GM18909 (cell line): ENCODE measurements at regions not wholly inside any gene's neighbourhood (a gene's known extent, or its start where the extent isn't known, plus 50 kb on each side); places are given as distances from the start of the nearest gene placed in this dataset.
A peak's percentile ranks its signal among the peaks of the same experiment; 100 is the strongest.

Source experiments
- ATAC-seq: cut with Tn5 transposase; IDR thresholded peaks from one replicate; pipeline ENCODE4 v1.9.1; 2021; ENCODE audit warnings: mild to moderate bottlenecking; ENCODE audit not compliant: unreplicated experiment, poor library complexity

GRCh38 chr10:61160253-61160652, 216.3 kb upstream of the RHOBTB1 start:
- ATAC-seq: no peak

GRCh38 chr10:61159253-61159652, 215.3 kb upstream of the RHOBTB1 start:
- ATAC-seq: no peak

GRCh38 chr10:61157182-61157581, 213.2 kb upstream of the RHOBTB1 start:
- ATAC-seq: no peak

GRCh38 chr10:61153771-61154170, 209.8 kb upstream of the RHOBTB1 start:
- ATAC-seq: no peak

DNA sequence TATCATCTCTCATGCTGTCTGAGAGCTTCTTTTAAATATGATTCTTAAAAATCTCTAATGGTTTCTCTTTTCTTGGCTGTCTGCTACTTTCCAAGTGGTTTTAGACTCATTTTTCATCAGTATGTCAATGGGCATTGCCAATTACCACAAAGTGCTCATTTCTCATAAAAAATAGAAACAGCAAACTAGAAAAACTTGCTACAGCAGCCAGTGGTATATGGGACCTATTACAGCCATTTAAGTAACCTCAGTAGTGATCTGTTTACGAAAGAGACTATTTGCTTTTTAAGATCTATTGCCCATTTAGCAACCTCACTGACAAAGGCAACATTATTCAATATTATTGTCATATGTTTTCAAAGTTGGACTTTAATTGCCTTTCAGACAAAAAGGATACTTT, 207.1 kb upstream of the RHOBTB1 start:
- no peak for ATAC-seq

DNA sequence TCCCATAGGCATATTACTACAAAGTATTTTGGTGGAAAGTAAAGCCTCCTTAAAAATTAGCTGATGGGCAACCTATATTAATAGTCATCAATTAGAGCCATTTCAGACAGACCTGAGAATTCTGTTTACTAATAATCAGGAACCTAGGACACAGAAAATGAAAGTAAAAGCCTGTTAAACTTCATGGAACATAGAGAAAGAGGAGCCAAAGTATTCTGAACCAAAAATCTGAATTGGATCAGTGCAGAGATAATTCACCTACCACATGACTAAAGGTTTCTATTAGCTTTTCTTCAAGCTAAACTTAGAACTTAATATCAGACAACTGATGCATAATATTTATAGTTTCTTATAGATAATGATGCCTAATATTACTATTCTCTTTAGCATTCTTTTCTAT, 204.5 kb upstream of the RHOBTB1 start:
- ATAC-seq: no peak

DNA sequence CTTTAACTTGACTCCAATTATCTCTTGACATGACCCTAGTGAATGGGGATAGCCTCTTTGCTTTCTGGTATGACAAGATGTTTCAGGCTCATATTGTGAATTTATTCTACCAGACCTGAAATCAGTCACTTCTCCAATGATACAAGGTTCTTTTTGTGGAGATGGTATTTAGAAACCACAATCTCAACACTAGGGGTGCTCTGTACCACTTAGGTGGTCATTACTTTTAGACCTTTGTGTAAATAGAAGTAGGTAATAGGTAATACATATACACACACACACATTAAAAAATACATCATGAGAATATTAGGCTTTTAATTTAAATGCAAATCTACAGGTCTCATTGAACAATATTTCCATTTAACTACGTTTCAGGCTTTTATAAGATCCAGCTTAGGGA, 199.0 kb upstream of the RHOBTB1 start:
- ATAC-seq: no peak

DNA sequence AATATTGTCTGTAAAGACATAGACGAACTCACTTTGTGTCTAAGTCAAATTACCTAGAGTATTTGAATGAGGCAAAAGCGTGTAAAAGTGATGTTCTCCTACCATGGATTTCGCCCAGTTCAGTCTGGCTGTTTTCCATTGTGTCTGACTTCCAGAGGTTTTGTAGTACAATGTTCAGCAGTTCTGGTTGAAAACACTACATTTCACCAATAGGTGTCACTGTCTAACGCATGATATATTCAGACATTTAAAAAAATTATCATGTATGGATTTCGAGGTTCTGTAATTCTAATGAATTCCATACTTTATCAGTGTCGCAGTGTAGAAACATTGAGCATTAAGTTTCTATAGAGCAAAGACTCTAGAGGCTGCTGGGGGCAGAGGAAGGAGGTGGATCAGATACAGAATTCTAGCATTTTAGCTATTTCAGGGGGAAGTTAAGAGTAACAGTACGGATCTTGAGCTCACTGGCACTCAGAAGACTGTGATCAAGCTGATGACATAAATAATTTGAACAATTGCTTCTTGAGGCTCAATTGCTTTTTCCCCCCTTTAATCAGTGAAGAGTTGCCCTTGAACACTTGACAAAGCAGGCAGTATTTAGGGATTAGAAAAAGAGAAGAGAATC, 196.9 kb upstream of the RHOBTB1 start:
- ATAC-seq: peak; percentile 55

GRCh38 chr10:61139592-61139953, 195.6 kb upstream of the RHOBTB1 start:
- no peak for ATAC-seq

DNA sequence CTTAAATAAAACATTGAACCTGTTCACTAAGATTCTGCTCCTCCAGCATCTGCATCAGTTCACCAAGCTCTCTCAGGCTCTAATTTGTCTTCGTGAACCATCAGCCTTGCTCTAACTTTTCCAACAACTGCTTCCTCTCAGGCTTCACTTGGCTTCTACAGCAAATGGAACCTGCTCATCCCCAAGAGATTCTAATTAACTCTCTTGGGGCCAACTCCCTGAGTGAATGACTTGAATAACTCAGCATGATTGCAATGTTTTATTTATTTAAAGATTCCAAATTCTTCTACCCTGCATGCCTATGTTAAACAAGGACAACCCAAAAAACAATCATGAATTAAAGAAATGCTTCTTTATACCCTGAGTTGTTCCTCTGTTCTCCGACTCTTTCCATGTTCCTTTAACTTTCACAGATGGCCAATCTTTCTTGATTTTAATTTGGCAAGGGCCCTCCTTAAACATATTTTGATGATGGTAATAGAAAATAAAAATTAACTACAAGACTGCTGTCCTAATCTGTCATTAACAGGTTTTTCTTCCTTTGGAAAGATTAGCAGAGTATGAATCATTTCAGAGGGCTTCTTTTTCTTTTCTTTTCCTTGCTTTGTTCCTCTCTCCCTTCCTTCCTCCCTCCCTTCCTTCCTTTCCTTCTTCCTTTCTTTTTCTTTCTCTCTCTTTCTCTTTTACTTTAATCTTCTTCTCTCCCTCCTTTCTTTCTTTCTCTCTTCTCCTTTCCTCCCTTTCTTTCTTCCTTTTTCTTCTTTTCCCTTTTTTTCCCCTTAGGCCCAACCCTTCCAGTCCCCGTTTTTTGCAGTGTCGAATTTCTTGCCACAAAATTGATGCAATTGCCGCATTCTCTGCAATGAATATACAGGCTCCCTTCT, 195.0 kb upstream of the RHOBTB1 start:
- ATAC-seq: no peak

- ATAC-seq: no peak
Measured at GRCh38 chr10:61136139-61136538, 192.2 kb upstream of the RHOBTB1 start.

- peak; percentile 94 for ATAC-seq
Measured at GRCh38 chr10:61135276-61135721, 191.3 kb upstream of the RHOBTB1 start.

DNA sequence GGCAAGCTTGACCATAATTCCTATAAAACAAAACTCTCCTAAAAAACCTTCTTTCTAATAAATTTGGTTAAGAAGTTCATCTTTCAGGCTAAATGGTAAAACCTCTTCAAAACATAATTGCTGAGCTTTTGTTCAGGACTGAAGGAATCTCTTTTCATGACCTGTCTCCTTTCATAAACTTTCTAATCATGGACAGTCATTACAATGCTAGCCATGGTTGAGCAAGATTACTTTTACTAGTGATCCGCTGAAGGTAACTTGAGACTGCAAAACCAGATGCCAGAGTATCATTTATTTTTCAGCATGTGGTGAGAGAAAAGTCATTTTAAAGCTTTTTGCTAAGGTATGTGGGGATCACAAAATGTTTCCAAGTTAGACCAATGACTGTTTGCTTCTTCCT, 186.4 kb upstream of the RHOBTB1 start:
- ATAC-seq: no peak

DNA sequence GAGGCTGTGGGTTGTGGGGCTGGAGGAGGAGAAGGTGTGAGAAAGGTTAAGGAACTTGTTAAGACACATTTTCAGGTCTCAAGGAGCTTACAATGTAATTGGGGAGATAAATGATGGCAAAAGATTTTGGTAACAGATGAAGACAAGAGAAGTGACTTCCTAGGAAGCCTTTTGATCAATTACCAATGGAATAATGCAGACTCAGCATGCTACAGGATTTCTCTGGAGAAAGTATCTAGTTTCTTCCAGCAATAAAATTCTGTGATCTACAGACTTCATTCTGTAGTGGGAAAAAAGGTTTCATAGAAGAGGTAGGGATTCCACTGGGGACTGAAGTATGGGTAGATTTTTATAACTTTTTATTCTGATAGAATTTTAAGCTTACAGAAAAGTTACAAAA, 184.2 kb upstream of the RHOBTB1 start:
- no peak for ATAC-seq

DNA sequence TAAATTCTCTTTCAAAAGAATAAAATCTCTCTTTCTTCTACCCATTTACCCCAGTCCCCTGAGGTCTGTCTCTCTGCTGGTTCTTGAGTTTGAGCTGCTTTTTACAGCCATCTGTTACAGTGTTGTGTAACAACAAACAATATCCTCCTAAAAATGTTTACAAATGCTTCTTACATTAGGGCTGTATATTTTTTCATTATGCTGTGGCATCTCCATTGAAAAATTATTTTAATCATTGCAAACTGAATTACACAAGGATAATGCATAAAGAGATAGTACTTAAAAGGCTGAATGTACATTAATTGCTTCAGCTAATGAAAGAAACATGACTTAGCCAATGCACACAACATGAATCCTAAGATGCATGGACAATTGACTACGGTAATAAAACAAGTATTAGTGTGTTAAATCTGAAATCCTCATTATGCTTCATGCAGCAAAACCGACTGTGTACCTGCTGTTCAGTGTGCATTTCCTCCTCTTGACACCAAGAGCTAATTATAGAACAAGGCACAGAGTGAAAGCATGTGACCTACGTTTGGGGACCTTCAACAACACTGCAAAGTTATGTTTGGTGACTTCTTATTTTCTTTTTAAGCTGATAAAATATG, 181.7 kb upstream of the RHOBTB1 start:
- ATAC-seq: peak; percentile 85

DNA sequence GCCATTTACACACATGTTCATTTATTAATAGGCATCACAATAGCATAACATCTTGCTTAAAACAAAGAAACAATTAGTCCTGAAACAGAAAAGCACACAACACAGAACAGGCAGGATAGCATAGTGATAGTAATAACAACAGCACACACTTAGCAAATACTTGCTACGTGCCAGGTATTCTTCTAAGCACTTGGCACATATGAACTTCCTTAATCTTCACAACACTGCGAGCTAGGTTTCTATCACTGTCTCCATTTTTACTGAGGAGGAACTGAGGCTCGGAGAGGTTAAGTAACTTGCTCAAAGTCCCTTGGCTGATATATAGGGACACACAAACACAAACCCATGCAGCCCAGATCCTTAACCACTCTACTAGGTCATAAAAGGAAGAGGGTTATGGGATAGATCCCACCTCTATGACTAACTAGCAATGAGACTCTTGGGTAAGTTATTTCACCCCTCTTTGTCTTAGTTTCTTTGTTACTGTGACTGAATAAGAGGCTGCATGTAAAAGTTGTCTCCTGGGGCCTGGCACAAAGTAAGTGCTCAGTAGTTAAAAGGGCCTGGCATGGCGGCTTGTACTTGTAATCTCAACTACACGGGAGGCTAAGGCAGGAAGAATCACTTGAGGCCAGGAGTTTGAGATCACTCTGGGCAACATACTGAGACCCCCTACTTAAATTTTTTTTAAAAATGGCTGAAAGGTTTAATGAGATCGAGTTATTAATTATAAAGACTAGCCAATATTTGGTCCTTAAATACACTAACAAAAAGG, 181.0 kb upstream of the RHOBTB1 start:
- ATAC-seq: no peak

- ATAC-seq: peak; percentile 77
Measured at GRCh38 chr10:61120805-61121204, 176.8 kb upstream of the RHOBTB1 start.

GRCh38 chr10:61119573-61119972, 175.6 kb upstream of the RHOBTB1 start:
- no peak for ATAC-seq

GRCh38 chr10:61115897-61116296, 171.9 kb upstream of the RHOBTB1 start:
- no peak for ATAC-seq

DNA sequence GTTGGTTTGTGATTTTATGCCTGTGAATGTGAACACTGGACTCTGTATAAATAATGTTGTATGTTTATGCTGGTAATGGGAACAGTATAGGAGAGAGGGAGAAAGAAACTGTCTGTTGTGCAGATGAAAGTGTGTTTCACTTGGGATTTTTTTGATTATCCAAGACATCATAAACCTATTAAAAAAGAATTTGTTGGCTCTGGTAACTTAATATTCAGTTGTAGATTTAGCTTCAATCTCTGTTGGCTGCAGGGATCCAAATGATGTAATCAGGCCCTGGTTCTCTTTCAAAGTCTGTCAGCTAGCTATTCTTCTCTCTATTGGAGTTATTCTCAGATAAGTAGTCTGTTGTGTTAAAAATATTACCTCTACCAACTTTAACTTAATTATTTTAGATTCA, 168.8 kb upstream of the RHOBTB1 start:
- ATAC-seq: no peak

- no peak for ATAC-seq
Measured at GRCh38 chr10:61110936-61111335, 167.0 kb upstream of the RHOBTB1 start.
